PC-3 (cell line): ENCODE measurements at regions not wholly inside any gene's neighbourhood (a gene's known extent, or its start where the extent isn't known, plus 50 kb on each side); places are given as distances from the start of the nearest gene placed in this dataset.

Source experiments
- CTCF ChIP-seq: fragments of 300-600 bp; sonication (generic); conservative IDR thresholded peaks from 2 replicates; pipeline ENCODE4 v1.5.1; 2017; ENCODE audit warnings: antibody characterized with exemption, low read depth, mild to moderate bottlenecking, low read length
- EZH2 ChIP-seq: fragments of 300-600 bp; sonication (generic); IDR thresholded peaks from one replicate; pipeline ENCODE4 v1.6.1; 2017; ENCODE audit warnings: antibody characterized with exemption, mild to moderate bottlenecking, low read length; ENCODE audit not compliant: unreplicated experiment

DNA sequence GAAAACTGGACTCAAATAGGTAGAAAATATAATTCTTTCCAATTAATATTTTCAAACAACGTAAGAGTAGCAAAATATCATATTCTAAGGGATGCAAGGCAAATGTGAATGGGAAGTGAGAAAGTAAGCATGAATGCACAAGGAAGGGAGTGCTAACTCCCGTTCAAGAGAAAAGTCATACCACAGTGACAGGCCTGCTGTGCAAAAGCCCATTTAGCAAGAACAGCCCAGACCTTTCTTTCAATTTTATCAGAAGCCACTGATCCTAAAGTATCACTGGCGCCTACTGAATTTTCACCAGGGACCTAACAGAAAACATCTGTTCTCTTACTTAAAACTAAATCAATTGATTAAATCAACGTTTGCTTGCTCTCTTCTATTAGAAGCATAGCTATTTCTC is 157.9 kb upstream of the DKK2 start:
- TF ChIP-seq CTCF (no peak), EZH2 (no peak)
